GM12878 (cell line): ENCODE measurements at regions not wholly inside any gene's neighbourhood (a gene's known extent, or its start where the extent isn't known, plus 50 kb on each side); places are given as distances from the start of the nearest gene placed in this dataset.

Source experiments
- ATAC-seq: fragments of 200-7000 bp; cut with Tn5 transposase; 3 replicates; pipeline ENCODE4 v1.9.1; 2020; ENCODE audit warnings: mild to moderate bottlenecking, moderate library complexity
- BruUV-seq: library from RNA; stranded (reverse); fragments of 400-500 nt; replicated peaks from 2 replicates; lab custom pipeline; 2021; lab: Mats Ljungman, UMichigan
- CTCF ChIA-PET: fragments of 300-600 bp; sonication (Branson Sonifier 250); formaldehyde crosslinking; extraction: SDS; loops from one replicate; lab custom pipeline; 2021; ENCODE audit warnings: inconsistent platforms; lab: Yijun Ruan, JAX
- POLR2A ChIA-PET: fragments of 350-600 bp; formaldehyde crosslinking; extraction: SDS; loops from one replicate; lab custom pipeline; 2021; ENCODE audit warnings: inconsistent platforms; lab: Charles Lee
- RAD21 ChIA-PET: fragments of 300-600 bp; sonication (Branson Sonifier 250); formaldehyde crosslinking; loops from one replicate; lab custom pipeline; 2023; ENCODE audit warnings: antibody characterized with exemption; ENCODE audit not compliant: unreplicated experiment; lab: Charles Lee
- SMC1A ChIA-PET: fragments of 300-600 bp; sonication (Branson Sonifier 250); formaldehyde crosslinking; loops from one replicate; lab custom pipeline; 2023; ENCODE audit not compliant: unreplicated experiment, uncharacterized antibody; lab: Charles Lee
- DNase-seq: peaks from one replicate; pipeline ENCODE4 v3.0.0-alpha.2; 2011; ENCODE audit warnings: low read depth, low spot score
- FAIRE-seq: peaks from 3 replicates; lab custom pipeline; 2011; peaks lifted over from hg19 to GRCh38; lab: Jason Lieb, UNC
- H2AFZ ChIP-seq: 2 replicates; pipeline ENCODE4 v1.6.0; 2011; ENCODE audit warnings: low read depth, low read length, control low read depth; ENCODE audit not compliant: control insufficient read depth
- H3K27ac ChIP-seq: 2 replicates; pipeline ENCODE4 v1.5.1; 2011; ENCODE audit warnings: control low read depth; ENCODE audit not compliant: control insufficient read depth, insufficient read depth
- H3K27me3 ChIP-seq, 2 experiments: replicated peaks in 1 of 2; 2 replicates each; pipeline versions ENCODE4 v1.6.0 to v1.6.1; 2011; ENCODE audit warnings: low read length in 1 of 2; ENCODE audit not compliant: control insufficient read depth in 2 of 2, insufficient read depth in 2 of 2
- H3K36me3 ChIP-seq, 2 experiments: 2 replicates each; pipeline ENCODE4 v1.5.1; 2011; ENCODE audit warnings: low read length in 1 of 2; ENCODE audit not compliant: control insufficient read depth in 2 of 2, insufficient read depth in 2 of 2
- H3K4me1 ChIP-seq: 2 replicates; pipeline ENCODE4 v1.6.1; 2011; ENCODE audit warnings: mild to moderate bottlenecking, low read length, moderate library complexity, mixed read lengths; ENCODE audit not compliant: control insufficient read depth, insufficient read depth
- H3K4me2 ChIP-seq: 2 replicates; pipeline ENCODE4 v1.6.0; 2011; ENCODE audit warnings: control low read depth; ENCODE audit not compliant: control insufficient read depth, insufficient read depth
- H3K4me3 ChIP-seq: fragments of 200-600 bp; sonication (generic); 2 replicates; pipeline ENCODE4 v1.5.1; 2016
- H3K79me2 ChIP-seq: 2 replicates; pipeline ENCODE4 v1.6.0; 2011; ENCODE audit warnings: low read length; ENCODE audit not compliant: control insufficient read depth, insufficient read depth
- H3K9ac ChIP-seq: 2 replicates; pipeline ENCODE4 v1.8.0; 2011; ENCODE audit warnings: low read length, control low read depth, mixed read lengths; ENCODE audit not compliant: control insufficient read depth, insufficient read depth
- H3K9me3 ChIP-seq: replicated peaks from 3 replicates; pipeline ENCODE4 v1.5.1; 2011; ENCODE audit warnings: mild to moderate bottlenecking, low read length; ENCODE audit not compliant: control insufficient read depth, insufficient read depth
- H4K20me1 ChIP-seq: 2 replicates; pipeline ENCODE4 v1.6.0; 2011; ENCODE audit not compliant: control insufficient read depth, insufficient read depth
- CBFB ChIP-seq: IDR thresholded peaks from 2 replicates; pipeline ENCODE4 v1.6.1; 2016; ENCODE audit warnings: antibody characterized with exemption, low read depth
- FOXK2 ChIP-seq: fragments of 450-650 bp; IDR thresholded peaks from 2 replicates; pipeline ENCODE4 v1.6.1; 2017; ENCODE audit warnings: mild to moderate bottlenecking, moderate library complexity
- JUND ChIP-seq: IDR thresholded peaks from 2 replicates; pipeline ENCODE4 v1.6.1; 2012; ENCODE audit warnings: low read depth, mild to moderate bottlenecking, low read length, improper control_type of control experiment, moderate library complexity
- KLF5 ChIP-seq: fragments of 450-650 bp; IDR thresholded peaks from 2 replicates; pipeline ENCODE4 v1.6.1; 2014; ENCODE audit warnings: mild to moderate bottlenecking; ENCODE audit not compliant: partially characterized antibody
- NFIC ChIP-seq: IDR thresholded peaks from 2 replicates; pipeline ENCODE4 v1.6.1; 2012; ENCODE audit warnings: low read depth, mild to moderate bottlenecking, inconsistent platforms, low read length, moderate library complexity
- NR2C2 ChIP-seq: IDR thresholded peaks from 2 replicates; pipeline ENCODE4 v1.6.1; 2011; ENCODE audit warnings: borderline replicate concordance, low read depth; ENCODE audit not compliant: control insufficient read depth, insufficient read length
- RBBP5 ChIP-seq: fragments of 200-600 bp; sonication (generic); conservative IDR thresholded peaks from 2 replicates; pipeline ENCODE4 v1.6.1; 2016
- RCOR1 ChIP-seq: conservative IDR thresholded peaks from 2 replicates; pipeline ENCODE4 v1.6.1; 2012; ENCODE audit warnings: low read depth, low read length, improper control_type of control experiment
- SMAD1 ChIP-seq: fragments of 450-650 bp; IDR thresholded peaks from 2 replicates; pipeline ENCODE4 v1.6.1; 2018; ENCODE audit warnings: mild to moderate bottlenecking, low read depth; ENCODE audit not compliant: partially characterized antibody
- ZNF207 ChIP-seq: fragments of 450-650 bp; IDR thresholded peaks from 2 replicates; pipeline ENCODE4 v1.6.1; 2014; ENCODE audit warnings: antibody characterized with exemption, mild to moderate bottlenecking, borderline replicate concordance
- WGBS: methylation state at CpG from one replicate; pipeline ENCODE4 v1.1.6; 2016; ENCODE audit warnings: low lambda C conversion rate; ENCODE audit not compliant: insufficient replicate concordance, insufficient coverage; ENCODE audit errors: missing lambda C conversion rate; 5-methylcytosine and 5-hydroxymethylcytosine counted together
- in situ Hi-C: fragments of 300-500 bp; cut with MboI; formaldehyde crosslinking; loops from 9 replicates; pipeline ENCODE4 v1.14.3; 2018; ENCODE audit warnings: mixed read lengths
- intact Hi-C: fragments of 100-400 bp; cut with micrococcal nuclease; formaldehyde crosslinking; loops from one replicate; pipeline ENCODE4 v1.14.2; 2022; ENCODE audit not compliant: unreplicated experiment
- TF ChIP-seq, protein P1 (sequence below): fragments of 450-650 bp; formaldehyde crosslinking; IDR thresholded peaks from 2 replicates; pipeline ENCODE4 v1.4.0; 2020; ENCODE audit warnings: mild to moderate bottlenecking, moderate library complexity
- TF ChIP-seq, protein P2 (sequence below): IDR thresholded peaks from 2 replicates; pipeline ENCODE4 v1.6.1; 2011; ENCODE audit warnings: borderline replicate concordance, low read depth, mild to moderate bottlenecking, moderate library complexity, low read length; ENCODE audit not compliant: insufficient read depth, poor library complexity, severe bottlenecking
- TF ChIP-seq, protein P3 (sequence below): fragments of 450-650 bp; conservative IDR thresholded peaks from 2 replicates; pipeline ENCODE4 v1.6.1; 2017; ENCODE audit warnings: mild to moderate bottlenecking, moderate library complexity

DNA sequence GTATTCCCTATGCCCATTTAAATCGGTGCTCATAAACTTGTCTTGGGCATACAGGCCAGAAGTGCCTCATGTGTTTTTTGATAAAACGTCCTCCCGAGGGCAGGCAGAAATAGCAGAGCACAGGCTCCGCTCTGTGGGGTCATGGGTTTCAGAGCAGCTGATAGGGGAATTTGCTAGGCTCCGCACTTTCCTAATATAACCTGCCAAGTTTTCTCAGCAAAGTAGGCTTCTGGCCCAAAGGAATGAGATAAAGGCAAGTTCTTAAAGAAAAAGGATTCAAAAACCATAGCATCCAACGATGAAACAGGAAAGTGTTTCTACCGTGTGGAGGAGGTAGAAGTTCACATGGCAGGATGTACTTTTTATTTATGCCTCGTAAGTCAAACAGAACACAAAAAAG is 69.8 kb upstream of the RALGAPA2 start:
- no peak overlapping the region for H3K4me2 ChIP-seq
- intact Hi-C loops = no loop called here
- H3K79me2 ChIP-seq = no peaks in the 10 kb centered on the region
- ChIA-PET CTCF (no interaction called here), SMC1A (no interaction called here), RAD21 (no interaction called here), POLR2A (no interaction called here)
- no peak overlapping the region for H2AFZ ChIP-seq
- H3K4me3 ChIP-seq = no peak overlapping the region
- peaks cover 3% of the 10 kb centered on the region; the same call in 1 of the 3 replicates for H3K9me3 ChIP-seq
- no peak overlapping the region for H3K9ac ChIP-seq
- 68% methylated on average over 8 of the region's 8 CpGs for WGBS
- DNase-seq (no peak), FAIRE-seq (no peak), ATAC-seq (no peak)
- no peaks in the 10 kb centered on the region for H3K36me3 ChIP-seq
- peaks cover 0 to 2% of the 10 kb centered on the region in 2 experiments; a peak in 1 of 4 replicates for H3K27me3 ChIP-seq
- in situ Hi-C loops = no loop called here
- H3K4me1 ChIP-seq = no peaks in the 10 kb centered on the region; the same call in 1 of the 2 replicates
- no peak for TF ChIP-seq RBBP5
- TF ChIP-seq NFIC = no peak
- TF ChIP-seq NR2C2 = no peak
- TF ChIP-seq JUND = no peak
- TF ChIP-seq, protein P1, sequence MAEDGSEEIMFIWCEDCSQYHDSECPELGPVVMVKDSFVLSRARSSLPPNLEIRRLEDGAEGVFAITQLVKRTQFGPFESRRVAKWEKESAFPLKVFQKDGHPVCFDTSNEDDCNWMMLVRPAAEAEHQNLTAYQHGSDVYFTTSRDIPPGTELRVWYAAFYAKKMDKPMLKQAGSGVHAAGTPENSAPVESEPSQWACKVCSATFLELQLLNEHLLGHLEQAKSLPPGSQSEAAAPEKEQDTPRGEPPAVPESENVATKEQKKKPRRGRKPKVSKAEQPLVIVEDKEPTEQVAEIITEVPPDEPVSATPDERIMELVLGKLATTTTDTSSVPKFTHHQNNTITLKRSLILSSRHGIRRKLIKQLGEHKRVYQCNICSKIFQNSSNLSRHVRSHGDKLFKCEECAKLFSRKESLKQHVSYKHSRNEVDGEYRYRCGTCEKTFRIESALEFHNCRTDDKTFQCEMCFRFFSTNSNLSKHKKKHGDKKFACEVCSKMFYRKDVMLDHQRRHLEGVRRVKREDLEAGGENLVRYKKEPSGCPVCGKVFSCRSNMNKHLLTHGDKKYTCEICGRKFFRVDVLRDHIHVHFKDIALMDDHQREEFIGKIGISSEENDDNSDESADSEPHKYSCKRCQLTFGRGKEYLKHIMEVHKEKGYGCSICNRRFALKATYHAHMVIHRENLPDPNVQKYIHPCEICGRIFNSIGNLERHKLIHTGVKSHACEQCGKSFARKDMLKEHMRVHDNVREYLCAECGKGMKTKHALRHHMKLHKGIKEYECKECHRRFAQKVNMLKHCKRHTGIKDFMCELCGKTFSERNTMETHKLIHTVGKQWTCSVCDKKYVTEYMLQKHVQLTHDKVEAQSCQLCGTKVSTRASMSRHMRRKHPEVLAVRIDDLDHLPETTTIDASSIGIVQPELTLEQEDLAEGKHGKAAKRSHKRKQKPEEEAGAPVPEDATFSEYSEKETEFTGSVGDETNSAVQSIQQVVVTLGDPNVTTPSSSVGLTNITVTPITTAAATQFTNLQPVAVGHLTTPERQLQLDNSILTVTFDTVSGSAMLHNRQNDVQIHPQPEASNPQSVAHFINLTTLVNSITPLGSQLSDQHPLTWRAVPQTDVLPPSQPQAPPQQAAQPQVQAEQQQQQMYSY (CRISPR knock-in tag) = no peak
- no peak for TF ChIP-seq SMAD1
- no peak for TF ChIP-seq CBFB
- TF ChIP-seq FOXK2 = no peak
- TF ChIP-seq, protein P2, sequence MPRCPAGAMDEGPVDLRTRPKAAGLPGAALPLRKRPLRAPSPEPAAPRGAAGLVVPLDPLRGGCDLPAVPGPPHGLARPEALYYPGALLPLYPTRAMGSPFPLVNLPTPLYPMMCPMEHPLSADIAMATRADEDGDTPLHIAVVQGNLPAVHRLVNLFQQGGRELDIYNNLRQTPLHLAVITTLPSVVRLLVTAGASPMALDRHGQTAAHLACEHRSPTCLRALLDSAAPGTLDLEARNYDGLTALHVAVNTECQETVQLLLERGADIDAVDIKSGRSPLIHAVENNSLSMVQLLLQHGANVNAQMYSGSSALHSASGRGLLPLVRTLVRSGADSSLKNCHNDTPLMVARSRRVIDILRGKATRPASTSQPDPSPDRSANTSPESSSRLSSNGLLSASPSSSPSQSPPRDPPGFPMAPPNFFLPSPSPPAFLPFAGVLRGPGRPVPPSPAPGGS = no peak
- no peak for TF ChIP-seq KLF5
- no peak for TF ChIP-seq ZNF207
- TF ChIP-seq RCOR1 = no peak
- TF ChIP-seq, protein P3, sequence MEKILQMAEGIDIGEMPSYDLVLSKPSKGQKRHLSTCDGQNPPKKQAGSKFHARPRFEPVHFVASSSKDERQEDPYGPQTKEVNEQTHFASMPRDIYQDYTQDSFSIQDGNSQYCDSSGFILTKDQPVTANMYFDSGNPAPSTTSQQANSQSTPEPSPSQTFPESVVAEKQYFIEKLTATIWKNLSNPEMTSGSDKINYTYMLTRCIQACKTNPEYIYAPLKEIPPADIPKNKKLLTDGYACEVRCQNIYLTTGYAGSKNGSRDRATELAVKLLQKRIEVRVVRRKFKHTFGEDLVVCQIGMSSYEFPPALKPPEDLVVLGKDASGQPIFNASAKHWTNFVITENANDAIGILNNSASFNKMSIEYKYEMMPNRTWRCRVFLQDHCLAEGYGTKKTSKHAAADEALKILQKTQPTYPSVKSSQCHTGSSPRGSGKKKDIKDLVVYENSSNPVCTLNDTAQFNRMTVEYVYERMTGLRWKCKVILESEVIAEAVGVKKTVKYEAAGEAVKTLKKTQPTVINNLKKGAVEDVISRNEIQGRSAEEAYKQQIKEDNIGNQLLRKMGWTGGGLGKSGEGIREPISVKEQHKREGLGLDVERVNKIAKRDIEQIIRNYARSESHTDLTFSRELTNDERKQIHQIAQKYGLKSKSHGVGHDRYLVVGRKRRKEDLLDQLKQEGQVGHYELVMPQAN = no peak
- H3K27ac ChIP-seq = no peak overlapping the region
- H4K20me1 ChIP-seq = no peaks in the 10 kb centered on the region
- no TSS peak for BruUV-seq
